ENCODE measurements at regions not wholly inside any gene's neighbourhood (a gene's known extent, or its start where the extent isn't known, plus 50 kb on each side); places are given as distances from the start of the nearest gene placed in this dataset.
"Not testable (repeated sequence)": the region's sequence is repeated elsewhere in the genome, so short reads cannot be mapped to it uniquely, and the experiment has no call there.

GRCh38 chr10:109386101-109386500 is 537.2 kb downstream of the XPNPEP1 start:
- no peak for DNase-seq

DNA sequence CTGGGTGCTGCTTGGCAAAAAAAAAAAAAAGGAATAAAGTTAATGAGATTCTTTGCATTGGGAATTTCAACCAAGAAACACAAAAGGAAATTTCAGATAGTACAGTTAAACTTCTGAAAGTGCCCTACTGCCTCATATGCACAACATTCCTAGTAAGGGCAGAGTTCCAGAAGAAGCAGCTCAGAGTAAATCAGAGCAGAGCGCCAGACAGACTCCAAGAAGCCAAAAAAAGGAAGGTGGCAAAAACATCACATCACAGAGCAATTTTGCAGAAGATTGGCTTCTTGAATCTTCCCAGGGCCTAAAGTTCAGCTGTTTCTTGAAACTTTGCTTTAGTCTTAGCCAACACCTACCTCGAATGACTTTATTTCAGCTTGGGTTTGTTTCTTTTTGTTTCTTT is 544.1 kb downstream of the XPNPEP1 start:
- no peak for DNase-seq

- DNase-seq, result no peak
These were observed 549.1 kb downstream of the XPNPEP1 start for GRCh38 chr10:109374215-109374614.

- DNase-seq, result no peak
These were observed 564.0 kb downstream of the XPNPEP1 start for GRCh38 chr10:109359316-109359715.

DNA sequence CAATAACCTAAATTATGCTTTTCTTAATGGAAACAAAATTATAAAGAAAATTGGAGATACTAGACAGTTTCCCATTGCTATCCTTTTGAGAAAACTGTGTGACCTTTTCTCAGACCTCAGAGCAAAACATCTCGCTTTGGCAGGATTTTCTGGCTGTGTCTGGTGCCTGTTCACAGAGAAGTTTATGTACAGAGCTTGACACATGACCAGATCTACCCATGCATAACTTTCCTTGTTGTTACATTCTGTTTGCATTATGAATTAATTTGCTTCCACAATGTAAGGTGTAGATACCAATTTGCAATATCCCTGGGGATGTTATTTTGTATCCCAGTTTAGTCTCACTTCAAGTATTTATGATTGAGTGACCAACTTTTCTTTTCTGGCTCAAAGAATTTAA is 565.0 kb downstream of the XPNPEP1 start:
- DNase-seq, result no peak

DNA sequence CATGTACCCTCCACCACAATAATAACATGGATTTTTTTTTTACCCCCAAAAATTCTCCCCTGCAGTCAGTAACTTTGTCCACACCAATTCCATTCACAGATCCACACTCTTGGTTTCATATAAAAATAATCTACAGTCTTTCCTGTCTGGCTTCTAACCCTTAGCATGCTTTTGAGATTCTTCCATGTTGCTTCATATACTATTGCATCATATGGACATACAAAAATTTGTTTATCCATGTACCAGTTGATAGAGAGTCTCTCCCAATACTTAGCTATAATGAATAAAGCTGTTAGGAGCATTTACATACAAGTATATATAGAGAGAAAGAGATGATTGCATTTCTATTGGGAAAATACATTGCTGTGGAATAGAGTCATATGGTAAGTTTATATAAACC is 575.0 kb downstream of the XPNPEP1 start:
- no peak for DNase-seq

DNA sequence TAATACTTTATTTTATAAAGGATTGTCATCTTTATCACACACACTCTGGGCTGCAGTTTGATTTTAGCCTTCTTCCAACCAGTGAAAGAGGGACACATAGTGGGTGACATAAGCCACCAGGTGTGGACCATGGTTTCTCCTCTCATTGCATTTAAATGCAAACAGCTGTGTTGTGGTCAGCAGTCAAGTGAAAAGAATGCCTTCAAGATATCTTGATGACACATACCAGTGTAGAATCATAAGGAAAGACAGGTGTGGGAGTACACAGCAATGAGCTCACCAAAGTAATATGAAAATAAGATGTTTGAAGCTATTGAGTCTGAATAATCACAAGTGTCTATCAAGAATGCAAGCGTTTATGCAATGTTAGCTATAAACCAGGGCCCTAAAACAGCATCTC is 580.0 kb downstream of the XPNPEP1 start:
- no peak for DNase-seq

- DNase-seq, result no peak
These were observed 581.3 kb downstream of the XPNPEP1 start for GRCh38 chr10:109341986-109342385.

DNA sequence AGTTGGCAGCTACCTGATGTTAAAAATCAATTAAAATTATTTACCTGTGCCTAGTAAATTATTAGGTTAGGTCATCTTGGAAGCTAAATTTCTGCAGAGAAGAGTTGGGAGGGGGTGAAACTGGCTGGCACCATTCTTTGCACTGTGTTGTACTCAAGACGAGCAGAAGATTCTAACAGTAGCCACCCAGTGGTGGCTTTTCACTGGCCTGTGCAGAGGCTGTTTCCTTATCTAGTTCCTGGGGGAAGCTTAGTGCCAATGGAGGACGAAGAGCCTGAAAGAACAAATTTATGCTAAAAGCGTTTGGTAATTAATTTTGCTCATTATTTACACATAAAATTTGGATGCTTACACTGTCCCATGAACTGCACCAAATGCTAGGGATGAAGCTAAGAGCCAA is 595.3 kb downstream of the XPNPEP1 start:
- DNase-seq, result no peak

GRCh38 chr10:109327266-109327665 is 596.0 kb downstream of the XPNPEP1 start:
- no peak for DNase-seq

DNA sequence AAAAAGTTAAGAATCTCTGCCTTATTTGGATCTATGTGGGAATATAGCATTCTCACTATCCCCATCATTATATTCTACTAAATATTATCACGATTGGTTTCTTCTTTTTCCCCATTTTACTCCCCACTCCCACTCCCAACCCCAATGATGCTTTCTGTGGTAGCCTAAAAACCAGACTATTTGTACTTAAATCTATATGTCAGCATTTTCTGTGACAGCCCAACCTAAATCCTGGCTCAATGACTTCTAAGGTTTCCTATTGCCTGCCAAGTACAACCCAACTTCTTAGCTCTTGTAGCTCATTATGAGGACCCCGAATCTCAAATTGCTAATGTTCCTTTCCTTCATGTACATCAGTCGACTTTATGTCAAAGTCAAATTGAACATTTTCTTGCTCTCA is 598.6 kb downstream of the XPNPEP1 start:
- DNase-seq, result no peak

GRCh38 chr10:109317746-109318366 is 605.5 kb downstream of the XPNPEP1 start:
- no peak for DNase-seq

- not testable (repeated sequence) for DNase-seq
These were observed 609.3 kb downstream of the XPNPEP1 start for GRCh38 chr10:109314016-109314415.

- not testable (repeated sequence) for DNase-seq
These were observed 610.8 kb downstream of the XPNPEP1 start for GRCh38 chr10:109312555-109312954.

- DNase-seq, result no peak
These were observed 614.3 kb downstream of the XPNPEP1 start for GRCh38 chr10:109308971-109309370.

DNA sequence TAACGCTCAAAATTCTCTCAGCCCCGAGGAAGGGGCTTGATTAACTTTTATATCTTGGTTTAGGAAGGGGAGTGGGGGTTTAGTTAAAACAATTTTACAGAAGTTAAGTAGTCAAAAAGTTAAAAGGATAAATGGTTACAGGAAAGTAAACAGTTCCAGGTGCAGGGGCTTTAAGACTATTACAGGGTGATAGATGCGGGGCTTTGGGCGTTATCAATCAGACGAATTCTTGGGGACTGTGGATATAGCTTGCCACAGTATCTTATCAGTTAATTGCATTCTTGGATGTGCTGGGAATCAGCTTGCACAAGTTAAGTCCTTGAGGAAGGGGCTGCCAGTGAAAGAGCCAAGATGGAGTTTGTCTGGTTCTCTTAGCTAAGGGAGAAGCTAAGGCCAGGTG is 616.2 kb downstream of the XPNPEP1 start:
- not testable (repeated sequence) for DNase-seq

- no peak for DNase-seq
These were observed 616.6 kb downstream of the XPNPEP1 start for GRCh38 chr10:109306698-109307097.

- DNase-seq, result no peak
These were observed 635.5 kb downstream of the XPNPEP1 start for GRCh38 chr10:109287858-109288257.

GRCh38 chr10:109282510-109282909 is 640.8 kb downstream of the XPNPEP1 start:
- no peak for DNase-seq

DNA sequence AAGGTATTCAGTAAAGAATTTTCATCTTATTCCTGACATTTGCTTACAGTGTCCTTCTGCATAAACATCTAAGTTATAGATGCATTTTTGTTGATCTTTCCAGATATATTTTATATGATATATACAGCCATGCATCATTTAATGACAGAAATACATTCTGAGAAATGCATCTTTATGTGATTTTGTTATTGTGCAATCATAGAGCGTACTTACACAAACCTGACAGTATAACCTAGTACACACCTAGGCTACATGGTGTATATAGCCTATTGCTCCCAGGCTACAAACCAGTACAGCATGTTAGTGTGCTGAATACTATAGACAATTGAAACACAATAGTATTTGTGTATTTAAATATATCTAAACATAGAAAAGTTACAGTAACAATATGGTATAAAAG is 642.0 kb downstream of the XPNPEP1 start:
- no peak for DNase-seq

DNA sequence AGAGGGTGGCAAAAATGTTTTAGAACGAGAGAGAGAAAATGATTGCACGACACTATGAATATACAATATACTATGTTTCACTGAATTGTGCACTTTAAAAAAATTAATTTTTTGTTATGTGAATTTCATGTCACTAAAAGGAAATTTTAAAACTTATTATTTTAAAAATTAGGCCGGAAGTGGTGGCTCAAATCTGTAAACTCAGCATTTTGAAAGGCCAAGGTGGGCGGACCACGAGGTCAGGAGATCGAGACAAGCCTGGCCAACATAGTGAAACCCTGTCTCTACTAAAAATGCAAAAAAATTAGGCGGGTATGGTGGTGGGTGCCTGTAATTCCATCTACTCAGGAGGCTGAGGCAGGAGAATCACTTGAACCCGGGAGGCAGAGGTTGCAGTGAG is 642.5 kb downstream of the XPNPEP1 start:
- no peak for DNase-seq

DNA sequence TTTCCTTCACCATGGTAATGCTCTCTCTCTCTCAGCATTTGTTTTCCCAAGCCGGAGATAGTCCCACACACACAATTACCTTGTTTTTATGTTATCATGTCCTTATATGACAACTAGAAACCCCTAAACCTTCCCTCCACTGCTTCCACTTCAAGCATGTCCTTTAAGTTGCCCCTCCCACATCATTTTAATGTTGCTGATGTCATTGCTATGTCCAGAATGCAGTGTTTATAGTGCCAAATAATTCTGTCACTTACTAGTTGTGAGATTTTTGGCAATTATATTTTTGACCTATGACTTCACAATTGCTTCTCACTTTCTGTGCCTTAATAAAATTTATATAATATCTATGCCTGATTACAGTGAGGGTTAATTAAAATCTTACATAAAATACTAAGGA is 645.9 kb downstream of the XPNPEP1 start:
- no peak for DNase-seq

DNA sequence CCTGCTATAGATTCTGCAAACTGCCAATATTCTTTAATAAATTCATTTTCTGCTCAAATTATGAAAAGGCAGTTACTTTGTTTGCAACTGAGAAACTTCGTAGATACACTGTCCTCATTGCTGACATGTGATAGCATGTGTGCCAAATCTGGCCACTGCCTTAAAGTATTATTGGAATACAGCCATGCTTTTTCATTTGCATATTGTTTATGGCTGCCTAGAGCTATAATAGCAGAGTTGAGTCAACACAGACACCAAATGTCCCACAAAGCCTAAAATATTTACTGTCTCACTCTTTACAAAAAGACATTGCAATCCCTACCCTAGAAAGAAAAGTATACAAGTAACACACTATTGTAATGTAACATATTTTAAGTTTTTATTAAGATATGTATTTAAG is 647.4 kb downstream of the XPNPEP1 start:
- DNase-seq, result no peak

GRCh38 chr10:109274681-109275080 is 648.6 kb downstream of the XPNPEP1 start:
- DNase-seq, result no peak

DNA sequence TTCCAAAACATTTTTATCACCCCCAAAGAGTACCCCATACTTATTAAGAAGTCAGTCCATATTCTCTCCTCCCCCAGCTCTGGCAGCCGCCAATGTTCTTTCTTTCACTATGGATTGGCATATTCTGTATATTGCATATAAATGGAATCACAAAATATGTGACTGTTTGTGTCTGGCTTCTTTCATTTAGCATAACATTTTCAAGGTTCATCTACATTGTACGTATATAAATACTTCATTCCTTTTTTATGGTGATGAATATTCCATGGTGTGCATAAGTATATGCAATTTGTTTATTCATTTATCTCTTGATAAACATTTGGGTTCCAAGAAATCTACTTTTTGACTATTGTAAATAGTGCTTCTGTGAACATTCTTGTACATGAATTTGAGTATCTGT is 653.1 kb downstream of the XPNPEP1 start:
- no peak for DNase-seq

DNA sequence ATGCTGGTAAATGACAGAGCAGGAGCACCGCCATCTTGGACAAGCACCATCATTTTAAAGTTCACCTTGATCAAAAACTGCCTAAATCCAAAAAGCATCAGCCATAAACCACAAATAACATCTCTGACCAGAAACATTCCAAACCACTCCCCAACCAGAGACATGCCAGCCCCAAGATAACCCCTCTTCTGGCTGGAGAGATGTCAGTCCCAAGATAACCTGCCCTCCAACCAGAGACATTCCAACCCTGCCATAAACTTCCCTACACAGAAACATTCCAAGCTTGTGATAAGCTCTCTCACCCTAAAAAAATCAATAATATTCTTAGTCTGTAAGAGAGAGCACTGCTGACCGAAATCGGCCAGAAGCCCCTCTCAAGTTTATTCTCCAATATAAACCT is 659.3 kb downstream of the XPNPEP1 start:
- no peak for DNase-seq
